Esophagus squamous epithelium (tissue), 4 donors: ENCODE measurements at regions not wholly inside any gene's neighbourhood (a gene's known extent, or its start where the extent isn't known, plus 50 kb on each side); places are given as distances from the start of the nearest gene placed in this dataset.

Experiments used
- POLR2A ChIP-seq, 4 donors: fragments of 450-650 bp; IDR thresholded peaks; one replicate each; pipeline ENCODE4 v1.6.1; 2017; ENCODE audit warnings: antibody characterized with exemption in 4 of 4, mild to moderate bottlenecking in 4 of 4, moderate library complexity in 3 of 4
- TF ChIP-seq, protein P1 (sequence below), 6 experiments: fragments of 450-650 bp in 4 of 6; fragments of 200-600 bp in 2 of 6; sonication (generic) in 2 of 6; IDR thresholded peaks; one replicate each; pipeline ENCODE4 v1.5.1; 2016 to 2019; ENCODE audit warnings: antibody characterized with exemption in 6 of 6, mild to moderate bottlenecking in 4 of 6, moderate library complexity in 4 of 6

DNA sequence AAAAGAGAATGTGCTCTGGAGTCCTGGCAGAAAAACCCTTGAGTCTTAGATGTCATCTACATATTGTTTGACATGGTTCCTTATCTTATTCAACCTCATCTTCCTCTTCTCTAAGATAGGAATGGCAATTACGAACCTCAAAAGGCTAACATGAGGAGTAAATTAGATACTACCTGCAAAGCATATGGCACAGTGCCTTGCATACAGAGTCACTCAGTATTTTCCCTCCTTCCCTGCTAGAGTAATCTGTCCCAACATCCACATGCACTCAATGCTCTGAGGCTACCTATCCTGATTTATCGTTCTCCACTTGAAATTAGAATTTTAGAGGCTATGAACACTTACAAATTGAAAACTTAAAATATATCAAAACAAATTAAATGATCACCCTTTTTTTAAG lies 386.7 kb downstream of the RSL24D1 start:
- TF ChIP-seq, protein P1, sequence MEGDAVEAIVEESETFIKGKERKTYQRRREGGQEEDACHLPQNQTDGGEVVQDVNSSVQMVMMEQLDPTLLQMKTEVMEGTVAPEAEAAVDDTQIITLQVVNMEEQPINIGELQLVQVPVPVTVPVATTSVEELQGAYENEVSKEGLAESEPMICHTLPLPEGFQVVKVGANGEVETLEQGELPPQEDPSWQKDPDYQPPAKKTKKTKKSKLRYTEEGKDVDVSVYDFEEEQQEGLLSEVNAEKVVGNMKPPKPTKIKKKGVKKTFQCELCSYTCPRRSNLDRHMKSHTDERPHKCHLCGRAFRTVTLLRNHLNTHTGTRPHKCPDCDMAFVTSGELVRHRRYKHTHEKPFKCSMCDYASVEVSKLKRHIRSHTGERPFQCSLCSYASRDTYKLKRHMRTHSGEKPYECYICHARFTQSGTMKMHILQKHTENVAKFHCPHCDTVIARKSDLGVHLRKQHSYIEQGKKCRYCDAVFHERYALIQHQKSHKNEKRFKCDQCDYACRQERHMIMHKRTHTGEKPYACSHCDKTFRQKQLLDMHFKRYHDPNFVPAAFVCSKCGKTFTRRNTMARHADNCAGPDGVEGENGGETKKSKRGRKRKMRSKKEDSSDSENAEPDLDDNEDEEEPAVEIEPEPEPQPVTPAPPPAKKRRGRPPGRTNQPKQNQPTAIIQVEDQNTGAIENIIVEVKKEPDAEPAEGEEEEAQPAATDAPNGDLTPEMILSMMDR (IDR thresholded peaks at IDR 0.05) = no peak
- TF ChIP-seq POLR2A (IDR thresholded peaks at IDR 0.05) = no peak
